GM12865 (cell line): ENCODE measurements at regions not wholly inside any gene's neighbourhood (a gene's known extent, or its start where the extent isn't known, plus 50 kb on each side); places are given as distances from the start of the nearest gene placed in this dataset.
"Not testable (repeated sequence)": the region's sequence is repeated elsewhere in the genome, so short reads cannot be mapped to it uniquely, and the experiment has no call there.

Experiments
- DNase-seq: peaks from one replicate; pipeline ENCODE4 v3.0.0; 2010; ENCODE audit warnings: low read depth
- H3K4me3 ChIP-seq: 2 replicates; pipeline ENCODE4 v1.5.1; 2011; ENCODE audit warnings: mild to moderate bottlenecking, low read depth, low read length, control low read depth
- CTCF ChIP-seq: IDR thresholded peaks from 2 replicates; pipeline ENCODE4 v1.5.1; 2011; ENCODE audit warnings: low read length, control low read depth, low read depth, inconsistent platforms; ENCODE audit not compliant: insufficient read depth; ENCODE audit errors: missing control alignments

DNA sequence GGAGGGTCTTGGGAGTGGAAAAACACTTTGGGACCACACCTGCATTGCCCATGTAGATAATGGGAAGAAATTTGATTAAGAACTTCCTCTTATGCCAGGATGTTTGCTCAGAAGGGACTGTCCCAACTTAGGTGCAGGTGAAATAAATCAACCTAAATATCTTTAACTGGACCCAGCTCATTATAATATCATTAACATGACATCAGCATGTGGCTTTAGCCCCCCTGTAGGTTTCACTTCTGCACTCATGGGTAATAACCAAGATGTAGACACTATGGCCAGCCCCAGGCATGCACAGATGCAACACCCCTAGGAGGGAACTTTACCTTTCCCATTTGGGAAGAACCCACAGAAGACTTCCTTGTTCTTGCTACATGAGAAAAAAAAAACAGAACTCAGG lies 227.4 kb upstream of the ZNF804A start:
- no peak for DNase-seq
- no peak overlapping the region for H3K4me3 ChIP-seq
- TF ChIP-seq CTCF = no peak

- DNase-seq = no peak
- H3K4me3 ChIP-seq = no peak overlapping the region
Observed at GRCh38 chr2:184371641-184372040, 226.7 kb upstream of the ZNF804A start.

DNA sequence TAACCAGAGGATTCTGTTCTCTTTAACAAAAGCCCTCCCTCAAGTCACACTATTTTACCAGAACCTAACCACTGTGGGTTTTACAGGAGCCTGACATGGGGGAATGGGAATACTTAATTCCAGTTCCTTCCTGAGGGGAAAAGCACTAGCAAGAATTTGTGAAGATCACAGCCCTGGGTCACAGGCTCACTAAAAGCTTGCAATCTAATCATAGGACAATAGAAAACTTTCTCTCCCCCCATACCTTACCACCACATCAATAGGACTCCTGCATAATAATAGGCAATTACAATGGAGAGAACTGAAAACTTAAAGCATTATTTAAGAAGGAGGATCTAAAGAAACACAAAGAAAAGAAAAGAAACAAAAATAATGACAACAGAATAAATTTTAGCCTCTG lies 225.8 kb upstream of the ZNF804A start:
- TF ChIP-seq CTCF = no peak
- DNase-seq = no peak
- H3K4me3 ChIP-seq = no peak overlapping the region

More at GRCh38 chr2:184371641-184372040, 226.7 kb upstream of the ZNF804A start:
- TF ChIP-seq CTCF = no peak

DNA sequence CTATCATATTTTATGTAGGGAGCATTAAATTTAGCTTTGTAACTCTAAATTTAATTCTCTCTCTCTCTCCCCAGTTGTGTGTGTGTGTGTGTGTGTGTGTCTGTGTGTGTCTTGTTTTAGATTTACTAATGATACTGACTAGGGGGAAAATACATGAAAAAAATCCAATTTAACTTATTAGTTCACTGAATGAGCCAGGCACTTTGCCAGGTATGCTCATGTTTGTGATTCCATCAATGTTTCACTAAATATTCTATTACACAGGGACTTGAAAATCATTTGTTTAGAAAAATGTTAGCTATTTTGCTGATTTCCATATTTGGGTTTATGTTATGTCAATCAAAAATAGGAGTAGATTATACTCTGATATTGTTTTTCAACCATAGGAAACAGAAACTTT lies 203.7 kb upstream of the ZNF804A start:
- no peak for TF ChIP-seq CTCF
- no peak for DNase-seq
- no peak overlapping the region for H3K4me3 ChIP-seq

DNA sequence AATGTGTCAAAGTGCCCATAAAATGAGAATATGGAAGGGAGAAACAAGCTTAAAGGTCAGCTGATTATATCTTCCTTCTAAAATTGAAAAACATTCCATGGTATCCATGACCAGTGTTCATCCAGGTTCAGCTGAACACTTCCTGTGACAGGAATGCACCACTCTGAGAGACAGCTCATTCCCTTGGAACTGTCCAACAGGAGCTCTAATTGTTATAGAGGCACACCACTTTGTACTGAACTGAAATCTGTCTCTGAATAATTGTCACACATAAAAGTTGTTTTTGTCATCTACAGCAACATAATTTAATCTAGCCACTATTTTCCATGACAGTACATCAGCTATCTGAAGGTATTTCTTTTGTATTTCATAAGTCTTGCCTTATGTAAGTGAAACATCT lies 195.9 kb upstream of the ZNF804A start:
- TF ChIP-seq CTCF = no peak
- no peak for DNase-seq
- H3K4me3 ChIP-seq = no peak overlapping the region

- DNase-seq, H3K4me3 ChIP-seq: not testable (repeated sequence)
Observed at GRCh38 chr2:184407041-184407630, 191.2 kb upstream of the ZNF804A start.

DNA sequence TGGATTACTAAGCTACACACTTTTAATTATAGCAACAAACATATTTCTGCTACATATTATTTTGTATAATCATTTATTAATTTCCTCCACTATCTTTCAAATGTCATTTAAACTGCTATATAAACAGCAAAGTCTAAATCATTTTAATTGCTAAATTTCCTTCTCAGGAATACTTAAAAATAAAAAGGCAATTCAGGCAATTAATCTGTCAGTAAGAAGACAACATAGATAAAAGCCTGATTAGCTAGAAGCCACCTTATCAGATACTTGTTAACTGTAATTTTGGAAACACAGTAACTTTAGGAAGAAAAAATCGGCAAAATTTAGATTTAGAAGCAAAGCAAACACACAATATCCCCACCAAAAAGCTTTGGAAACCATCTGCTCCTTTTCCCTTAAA lies 188.2 kb upstream of the ZNF804A start:
- H3K4me3 ChIP-seq = no peak overlapping the region
- no peak for DNase-seq
- no peak for TF ChIP-seq CTCF

DNA sequence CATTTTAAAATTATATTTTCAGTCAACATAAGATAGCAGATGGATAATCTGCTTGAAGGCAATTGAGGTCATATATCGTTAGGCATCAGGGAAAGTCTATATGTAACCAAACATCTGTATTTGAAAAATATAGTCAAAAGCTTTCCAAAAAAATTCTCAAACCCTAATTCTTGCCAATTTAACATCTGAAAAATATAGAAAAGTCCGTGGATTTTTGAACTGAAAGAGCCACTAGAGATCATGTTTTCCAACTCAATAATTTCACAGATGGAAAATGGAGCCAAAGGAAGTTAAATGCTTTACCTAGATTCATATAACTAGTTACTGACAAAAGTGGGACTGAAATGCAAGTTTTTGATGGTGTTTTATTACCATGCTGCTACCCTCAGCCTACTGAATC lies 185.1 kb upstream of the ZNF804A start:
- no peak for DNase-seq
- H3K4me3 ChIP-seq = no peak overlapping the region
- no peak for TF ChIP-seq CTCF
